Right kidney (tissue), 1 donor: ENCODE measurements at regions not wholly inside any gene's neighbourhood (a gene's known extent, or its start where the extent isn't known, plus 50 kb on each side); places are given as distances from the start of the nearest gene placed in this dataset.
"Not testable (repeated sequence)": the region's sequence is repeated elsewhere in the genome, so short reads cannot be mapped to it uniquely, and the experiment has no call there.

Experiments used
- DNase-seq: peaks from one replicate; pipeline ENCODE4 v3.0.0-alpha.2; 2016

GRCh38 chr3:181609030-181609767, 102.5 kb upstream of the SOX2 start:
- DNase-seq: no peak

DNA sequence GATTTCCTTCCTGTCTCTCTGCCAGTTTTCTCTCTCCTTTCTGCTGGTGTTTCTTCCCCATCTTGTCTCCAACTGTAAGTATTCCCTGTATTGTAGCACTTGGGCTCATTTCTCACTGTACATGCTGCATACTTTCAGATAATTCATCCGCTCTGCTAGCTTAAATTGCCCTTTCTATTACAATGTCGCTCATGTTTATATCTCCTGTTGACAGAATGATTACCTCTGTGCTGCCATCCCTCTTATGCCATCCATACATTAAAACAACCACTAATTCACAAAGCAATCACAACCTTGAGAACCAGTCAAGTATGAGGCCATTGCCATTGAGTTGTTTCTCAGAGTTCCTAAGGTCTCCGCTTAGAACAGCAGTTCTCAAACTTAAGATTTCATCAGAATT, 107.5 kb upstream of the SOX2 start:
- DNase-seq: no peak

GRCh38 chr3:181596126-181596525, 115.6 kb upstream of the SOX2 start:
- no peak for DNase-seq

GRCh38 chr3:181590939-181591338, 120.8 kb upstream of the SOX2 start:
- not testable (repeated sequence) for DNase-seq

GRCh38 chr3:181582619-181583018, 129.1 kb upstream of the SOX2 start:
- DNase-seq: no peak

DNA sequence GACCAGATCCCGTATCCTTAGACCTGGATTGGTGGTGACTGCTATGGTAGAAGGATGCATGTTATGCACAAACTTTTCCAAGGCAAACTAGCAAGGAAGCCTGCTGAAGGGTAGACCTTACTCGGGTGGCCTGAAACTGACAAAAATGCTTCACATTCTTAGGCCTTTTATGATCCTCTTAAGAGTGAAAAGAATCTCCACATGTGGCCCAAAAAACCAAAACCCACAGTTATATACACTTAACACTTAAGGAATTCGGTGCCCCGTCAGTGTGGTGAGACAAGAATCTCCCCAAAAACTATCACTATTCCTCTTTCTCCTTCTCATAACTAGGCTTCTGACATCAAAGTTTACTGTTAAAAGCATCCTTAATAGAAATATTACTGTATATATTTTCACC, 130.1 kb upstream of the SOX2 start:
- no peak for DNase-seq

DNA sequence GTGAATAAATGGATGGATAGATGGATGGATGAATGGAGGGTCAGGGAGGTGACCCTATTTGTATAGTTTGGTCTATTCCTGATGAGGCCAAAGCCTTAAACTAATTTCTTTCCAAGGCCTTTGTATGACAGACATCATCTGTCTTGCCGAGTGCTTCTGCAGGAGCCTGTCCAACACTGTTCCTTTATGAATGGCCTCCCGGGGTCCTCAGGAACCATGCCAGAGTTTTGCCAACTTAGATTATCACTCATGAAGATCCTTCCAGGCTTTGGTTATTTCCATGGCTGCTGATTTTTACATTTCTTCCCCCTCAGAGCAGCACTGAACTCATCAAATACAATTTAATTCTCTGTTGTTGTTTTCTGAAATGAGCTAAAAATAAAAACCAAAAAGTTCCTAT, 133.0 kb upstream of the SOX2 start:
- no peak for DNase-seq

GRCh38 chr3:181572432-181572831, 139.3 kb upstream of the SOX2 start:
- DNase-seq: no peak

DNA sequence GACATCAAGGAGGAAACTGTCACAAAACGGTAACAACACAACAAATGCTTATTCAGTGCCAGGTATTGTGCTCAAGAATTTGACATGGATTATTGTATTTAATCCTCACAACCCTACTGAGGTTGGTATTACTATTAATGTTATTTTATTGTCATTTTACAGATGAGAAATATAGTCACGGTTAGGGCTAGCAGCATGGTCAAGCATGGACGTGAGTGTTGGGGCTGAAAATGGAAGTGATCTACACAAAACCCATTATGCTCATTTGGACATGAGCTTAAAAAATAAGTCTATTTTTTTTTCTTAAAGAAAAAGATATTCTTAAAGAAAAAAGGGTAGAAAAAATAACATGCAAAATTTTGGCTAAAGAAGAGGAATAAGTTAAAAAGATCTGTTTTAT, 141.3 kb upstream of the SOX2 start:
- no peak for DNase-seq

DNA sequence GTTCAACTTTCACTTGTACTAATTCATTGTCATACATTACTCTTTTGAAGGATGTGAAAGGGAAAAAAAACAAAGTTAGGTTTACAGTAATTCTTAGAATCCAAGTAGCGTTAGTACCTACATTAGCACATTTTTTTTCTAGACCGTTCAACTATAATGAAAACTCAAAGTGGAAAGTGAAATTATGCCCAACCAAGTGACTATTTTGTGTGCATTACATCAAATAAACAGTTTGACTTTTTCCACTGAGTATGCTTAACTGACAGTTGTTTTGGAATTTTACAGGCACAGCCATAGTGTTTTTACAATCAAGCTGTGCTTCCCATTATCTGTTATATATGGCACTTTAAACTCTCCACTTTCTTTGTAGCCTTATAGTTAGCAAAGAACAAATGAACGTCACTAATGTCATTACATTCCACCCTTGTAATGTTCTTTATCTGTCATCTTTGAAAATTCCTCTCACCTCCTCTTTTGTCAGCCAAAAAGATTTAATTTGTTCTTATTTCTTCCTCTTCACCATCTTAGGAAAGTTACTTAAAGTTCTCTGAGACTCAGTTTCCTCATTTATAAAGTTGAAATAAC, 142.3 kb upstream of the SOX2 start:
- DNase-seq: no peak

DNA sequence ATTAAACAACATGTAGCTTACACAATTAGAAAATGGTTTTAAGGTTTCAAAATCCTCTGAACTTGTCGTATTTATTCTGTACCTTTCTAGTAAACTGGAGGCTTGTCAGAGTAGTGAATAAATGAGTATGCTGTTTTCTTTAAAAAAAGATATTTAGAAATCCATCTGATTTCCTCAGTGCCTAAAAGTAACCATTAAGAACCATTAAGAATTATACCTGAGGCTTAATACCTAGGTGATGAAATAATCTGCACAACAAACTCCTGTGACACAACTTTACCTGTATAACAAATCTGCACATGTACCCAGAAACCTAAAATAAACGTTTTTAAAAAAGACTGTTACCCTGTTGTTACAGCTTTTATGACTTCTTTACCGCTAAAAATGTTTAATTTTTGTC, 143.0 kb upstream of the SOX2 start:
- no peak for DNase-seq

DNA sequence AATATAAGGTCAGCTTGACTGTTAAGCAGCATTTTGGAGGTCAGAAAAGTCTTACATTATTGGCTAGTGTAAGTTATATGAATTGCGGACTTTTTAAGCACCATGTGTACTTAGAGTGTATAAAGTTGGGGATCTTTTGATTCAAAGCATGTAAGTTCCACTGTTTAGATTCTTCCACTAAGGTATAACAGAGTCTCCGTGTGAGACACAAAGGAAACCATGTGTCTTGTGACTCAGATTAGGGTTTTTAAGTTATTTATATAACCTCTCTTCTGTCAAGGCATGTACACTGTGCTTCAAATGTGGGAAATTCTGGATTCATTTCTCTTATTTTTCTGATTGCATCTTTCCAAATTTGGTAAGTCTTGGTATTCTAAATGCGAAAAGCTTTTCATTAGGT, 143.5 kb upstream of the SOX2 start:
- DNase-seq: no peak

DNA sequence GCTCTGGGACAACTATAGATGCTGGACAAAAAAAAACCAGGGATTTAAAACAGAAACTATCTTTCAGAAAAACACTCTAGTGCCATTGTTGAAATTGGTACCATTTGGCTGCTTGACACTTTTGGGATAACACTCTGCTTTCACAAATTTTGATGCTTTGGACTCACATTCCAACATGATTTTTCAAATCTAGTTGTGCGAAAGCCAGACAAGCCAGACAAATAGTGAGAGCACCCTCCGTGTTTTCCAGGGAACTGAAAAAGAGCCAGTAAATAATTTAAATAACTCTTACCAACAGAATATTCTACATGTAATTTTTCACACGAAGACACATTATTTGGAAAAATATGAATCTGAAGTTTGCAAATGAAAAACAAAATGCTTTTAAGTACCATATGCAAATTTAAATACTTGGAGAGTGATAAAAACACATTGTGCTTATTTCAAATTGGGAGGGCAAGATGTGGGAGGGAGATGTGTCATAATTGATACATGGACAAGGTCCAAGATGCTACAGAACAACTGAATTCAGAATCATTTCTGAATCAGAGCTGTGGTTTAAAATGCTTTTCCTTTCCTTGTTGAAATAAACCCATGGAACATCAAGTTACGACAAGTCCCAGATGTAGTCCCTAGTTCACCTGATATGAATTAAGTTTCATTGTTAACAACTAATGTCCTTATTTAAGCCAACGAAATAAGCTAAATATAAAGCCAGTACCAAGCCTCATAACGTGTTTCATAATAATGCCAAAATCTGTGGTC, 144.2 kb upstream of the SOX2 start:
- no peak for DNase-seq

DNA sequence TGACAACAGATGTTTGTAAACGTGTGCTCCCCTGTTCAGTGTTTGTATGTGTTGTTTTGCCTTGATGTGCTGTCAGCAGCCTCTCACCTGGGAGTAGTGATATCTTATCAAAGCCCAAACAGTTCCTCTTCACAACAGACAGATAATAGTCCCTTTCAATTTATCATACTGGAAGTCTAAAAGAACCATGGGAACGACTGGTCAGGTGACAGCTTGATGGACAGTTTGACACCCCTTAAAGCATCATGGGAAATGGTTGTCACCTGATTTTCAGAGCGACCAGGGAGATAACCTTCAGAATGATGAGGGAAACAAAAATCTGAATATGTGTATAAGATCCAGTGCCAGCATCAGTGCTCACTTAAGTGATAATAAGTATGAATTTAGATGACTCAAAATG, 146.3 kb upstream of the SOX2 start:
- DNase-seq: no peak

DNA sequence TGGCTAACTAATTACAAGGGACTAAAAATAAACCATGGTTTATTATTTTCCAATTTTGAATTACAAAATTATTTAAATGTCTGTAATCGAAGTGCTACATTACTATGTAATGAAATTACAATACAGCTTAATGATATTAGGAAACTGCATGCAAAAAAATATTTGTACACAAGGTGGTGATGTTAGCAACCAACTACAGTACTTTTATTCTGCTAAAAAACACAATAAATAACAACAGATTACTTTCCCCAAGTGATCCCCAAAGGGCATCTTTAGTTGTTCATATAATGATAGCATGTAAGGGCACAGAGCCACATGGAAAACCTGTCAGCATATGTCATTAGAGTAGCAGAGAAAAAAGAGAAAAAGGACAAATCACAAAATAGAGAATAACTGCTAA, 147.5 kb upstream of the SOX2 start:
- no peak for DNase-seq

GRCh38 chr3:181561139-181562031, 150.3 kb upstream of the SOX2 start:
- no peak for DNase-seq

DNA sequence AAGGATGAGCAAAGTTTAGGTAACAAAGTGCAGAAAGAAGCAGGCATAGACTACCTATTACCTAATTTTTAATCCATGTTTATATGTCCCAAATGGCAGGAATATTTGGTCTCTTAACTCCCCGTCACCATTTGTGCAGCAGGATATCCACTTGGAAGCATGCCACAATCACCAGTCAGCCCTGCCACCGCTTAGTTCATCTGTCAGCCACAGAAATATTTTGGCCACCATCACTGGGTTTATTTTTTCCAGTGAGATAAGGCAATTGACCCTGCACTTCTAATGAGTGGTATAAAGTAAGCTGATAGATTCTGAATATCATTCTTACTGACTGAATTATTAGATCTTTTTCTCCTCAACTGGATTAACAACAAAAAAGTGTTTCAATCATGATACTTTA, 152.9 kb upstream of the SOX2 start:
- no peak for DNase-seq

DNA sequence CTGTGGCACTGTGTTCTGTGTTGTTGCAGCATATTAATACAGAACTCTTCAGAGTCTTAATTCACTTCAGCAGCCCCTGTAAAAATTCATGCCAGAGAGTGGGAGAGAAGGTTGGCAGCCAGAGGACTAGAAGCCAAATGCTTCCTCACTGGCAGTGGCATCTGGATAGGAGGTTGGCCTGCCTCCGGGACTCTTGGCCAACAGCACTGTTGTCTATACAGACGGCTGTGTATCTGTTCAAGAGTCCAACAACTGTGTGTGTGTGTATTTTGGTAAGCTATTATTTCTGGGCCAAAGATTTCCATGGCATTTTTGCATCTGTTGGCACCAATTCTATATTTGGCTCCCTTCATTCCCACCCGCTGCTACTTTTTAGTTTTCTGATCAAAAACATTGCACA, 156.0 kb upstream of the SOX2 start:
- no peak for DNase-seq

DNA sequence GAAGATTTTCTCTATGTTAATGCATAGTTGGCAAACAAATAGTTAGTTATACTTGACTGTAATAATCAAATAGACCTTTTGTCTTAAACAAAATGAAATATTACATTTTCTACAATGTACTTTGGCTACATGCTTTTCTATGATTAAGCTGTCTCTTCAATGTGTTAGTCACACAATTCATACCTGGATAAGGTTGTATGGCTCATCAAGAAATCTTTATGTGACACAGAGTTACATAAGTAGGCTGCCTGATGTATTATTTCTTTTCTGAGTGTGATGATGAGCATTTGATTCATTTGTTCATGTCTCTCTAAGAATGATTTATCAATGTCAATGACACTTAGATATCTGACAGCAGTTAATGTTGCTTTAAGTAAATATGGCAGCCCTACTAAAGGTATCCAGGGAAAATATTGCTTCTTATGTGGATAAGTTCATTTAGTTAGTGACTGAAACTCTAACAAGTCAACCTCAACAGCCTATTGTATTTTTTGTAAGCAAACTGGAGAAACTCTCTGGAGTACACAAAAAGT, 157.4 kb upstream of the SOX2 start:
- DNase-seq: no peak

DNA sequence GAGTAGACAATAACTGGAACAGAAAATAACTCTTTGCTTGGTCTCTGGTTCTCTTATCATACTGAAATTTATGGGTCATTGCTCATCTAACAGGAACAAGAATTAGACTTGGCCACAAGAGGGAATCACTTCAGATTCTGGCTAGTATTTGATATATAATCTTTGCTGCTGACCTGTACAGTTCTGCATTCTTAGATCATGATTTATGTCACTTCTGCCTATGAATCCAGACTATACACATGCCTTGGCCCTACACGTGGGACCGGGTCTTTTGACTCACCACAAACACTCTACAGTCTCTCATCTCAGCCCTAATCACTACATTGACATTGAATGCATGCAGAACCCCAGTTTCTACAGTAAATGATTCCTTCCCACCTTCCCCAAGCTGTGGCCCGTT, 162.5 kb upstream of the SOX2 start:
- no peak for DNase-seq

GRCh38 chr3:181541414-181541813, 170.3 kb upstream of the SOX2 start:
- no peak for DNase-seq

DNA sequence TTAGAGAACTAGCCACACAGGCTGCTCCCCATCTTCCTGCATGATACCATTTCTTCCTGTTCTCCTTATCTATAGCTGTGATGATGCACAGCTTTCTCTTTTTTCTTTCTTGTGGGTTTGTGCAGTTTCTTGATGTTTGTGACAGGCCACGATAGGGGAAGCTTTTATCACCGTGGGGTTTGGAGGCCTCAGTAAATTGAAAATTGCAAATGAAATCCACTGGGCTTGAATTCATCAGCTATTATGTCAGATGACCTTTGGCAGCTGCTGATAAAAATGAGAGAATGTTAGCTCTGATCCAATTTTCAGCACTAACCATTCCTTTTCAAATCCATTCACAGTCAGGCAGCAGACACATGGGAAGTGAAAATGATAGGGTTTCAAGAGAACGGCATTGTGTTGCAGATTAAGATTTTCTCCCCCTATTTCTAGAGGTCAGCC, 176.9 kb upstream of the SOX2 start:
- DNase-seq: no peak
